Mesodermal cell (in vitro differentiated cells): ENCODE measurements at regions not wholly inside any gene's neighbourhood (a gene's known extent, or its start where the extent isn't known, plus 50 kb on each side); places are given as distances from the start of the nearest gene placed in this dataset.

Experiments
- H3K27ac ChIP-seq: 2 replicates; pipeline ENCODE4 v1.7.0; 2013; ENCODE audit warnings: mild to moderate bottlenecking, low read depth, low read length, moderate library complexity; ENCODE audit not compliant: severe bottlenecking
- H3K36me3 ChIP-seq: 2 replicates; pipeline ENCODE4 v1.7.1; 2013; ENCODE audit warnings: mild to moderate bottlenecking, low read length, moderate library complexity; ENCODE audit not compliant: control insufficient read depth, insufficient read depth
- H3K4me1 ChIP-seq: one replicate; pipeline ENCODE4 v1.7.1; 2013; ENCODE audit warnings: mild to moderate bottlenecking, low read length; ENCODE audit not compliant: insufficient read depth, control insufficient read depth, poor library complexity, severe bottlenecking
- H3K4me3 ChIP-seq: 2 replicates; pipeline ENCODE4 v1.7.0; 2013; ENCODE audit warnings: low read length, control low read depth, mild to moderate bottlenecking; ENCODE audit not compliant: insufficient read depth, poor library complexity, severe bottlenecking; ENCODE audit errors: extremely low read depth
- H3K9me3 ChIP-seq: 2 replicates; pipeline ENCODE4 v1.7.1; 2013; ENCODE audit warnings: mild to moderate bottlenecking, low read length, moderate library complexity; ENCODE audit not compliant: control insufficient read depth
- WGBS, 2 experiments: methylation state at CpG; one replicate each; pipeline ENCODE4 v1.1.5; 2013; ENCODE audit warnings: missing lambda C conversion rate in 2 of 2; ENCODE audit not compliant: insufficient coverage in 2 of 2; 5-methylcytosine and 5-hydroxymethylcytosine counted together

DNA sequence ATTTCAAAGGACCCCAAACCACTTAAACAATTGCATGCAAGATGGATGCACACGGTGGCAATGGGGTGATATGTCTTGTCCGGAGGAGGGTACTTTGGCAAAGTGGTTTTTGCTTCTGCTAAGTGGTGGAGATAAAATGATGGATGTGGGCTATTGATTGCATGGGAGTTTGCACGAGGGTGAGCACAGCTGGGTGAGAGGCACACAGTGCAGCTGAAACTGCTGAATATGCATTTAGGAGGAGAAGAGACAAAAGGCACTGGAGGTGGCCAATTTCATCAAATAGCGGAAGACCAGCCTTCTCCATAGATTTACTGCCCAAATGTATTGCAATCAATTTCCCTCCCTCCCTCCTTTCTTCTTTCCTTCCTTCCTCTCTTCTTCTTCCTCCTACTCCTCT, 414.4 kb upstream of the EEF2KMT start:
- WGBS, 2 experiments, result 65% methylated on average over 4 of the region's 4 CpGs
- Histone ChIP-seq H3K4me3 (no peak overlapping the region), H3K36me3 (no peaks in the 10 kb centered on the region), H3K4me1 (no peaks in the 10 kb centered on the region), H3K9me3 (peaks cover 6% of the 10 kb centered on the region), H3K27ac (no peak overlapping the region)

- Histone ChIP-seq H3K36me3 (no peaks in the 10 kb centered on the region), H3K4me1 (no peaks in the 10 kb centered on the region), H3K4me3 (no peak overlapping the region), H3K9me3 (peaks cover 6% of the 10 kb centered on the region), H3K27ac (no peak overlapping the region)
- WGBS, 2 experiments, result 43 to 70% methylated on average over 3 of the region's 5 CpGs
Observed at GRCh38 chr16:5510819-5511370, 413.3 kb upstream of the EEF2KMT start.

GRCh38 chr16:5509794-5510193, 412.2 kb upstream of the EEF2KMT start:
- 87 to 95% methylated on average over 9 of the region's 9 CpGs for WGBS, 2 experiments
- H3K4me3 ChIP-seq, result no peak overlapping the region
- H3K4me1 ChIP-seq, result no peaks in the 10 kb centered on the region
- H3K27ac ChIP-seq, result no peak overlapping the region
- H3K9me3 ChIP-seq, result peaks cover 1% of the 10 kb centered on the region
- no peaks in the 10 kb centered on the region for H3K36me3 ChIP-seq

GRCh38 chr16:5509336-5509735, 411.7 kb upstream of the EEF2KMT start:
- Histone ChIP-seq H3K36me3 (no peaks in the 10 kb centered on the region), H3K4me3 (no peak overlapping the region), H3K9me3 (no peaks in the 10 kb centered on the region), H3K27ac (no peak overlapping the region), H3K4me1 (no peaks in the 10 kb centered on the region)
- WGBS, 2 experiments, result 89 to 92% methylated on average over 4 to 6 of the region's 7 CpGs

DNA sequence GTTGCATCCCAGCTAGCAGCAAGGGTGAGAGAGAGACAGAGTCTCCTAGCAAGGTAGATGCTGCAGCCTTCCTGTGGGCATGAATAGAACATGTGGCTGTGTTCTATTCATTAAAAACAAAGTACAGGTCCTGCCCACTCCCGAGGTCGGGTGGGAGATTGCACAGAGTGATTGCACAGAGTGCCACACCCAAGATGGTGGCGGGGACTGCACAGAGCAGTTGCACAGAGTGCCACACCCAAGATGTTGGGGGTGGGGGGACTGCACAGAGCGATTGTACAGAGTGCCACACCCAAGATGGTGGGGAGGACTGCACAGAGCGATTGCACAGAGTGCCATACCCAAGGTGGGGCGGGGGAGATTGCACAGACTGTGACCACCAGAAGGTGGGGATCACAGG, 410.8 kb upstream of the EEF2KMT start:
- H3K9me3 ChIP-seq, result no peaks in the 10 kb centered on the region
- no peak overlapping the region for H3K4me3 ChIP-seq
- no peaks in the 10 kb centered on the region for H3K4me1 ChIP-seq
- no peak overlapping the region for H3K27ac ChIP-seq
- no peaks in the 10 kb centered on the region for H3K36me3 ChIP-seq
- WGBS, 2 experiments, result 87 to 88% methylated on average over 5 to 6 of the region's 6 CpGs

DNA sequence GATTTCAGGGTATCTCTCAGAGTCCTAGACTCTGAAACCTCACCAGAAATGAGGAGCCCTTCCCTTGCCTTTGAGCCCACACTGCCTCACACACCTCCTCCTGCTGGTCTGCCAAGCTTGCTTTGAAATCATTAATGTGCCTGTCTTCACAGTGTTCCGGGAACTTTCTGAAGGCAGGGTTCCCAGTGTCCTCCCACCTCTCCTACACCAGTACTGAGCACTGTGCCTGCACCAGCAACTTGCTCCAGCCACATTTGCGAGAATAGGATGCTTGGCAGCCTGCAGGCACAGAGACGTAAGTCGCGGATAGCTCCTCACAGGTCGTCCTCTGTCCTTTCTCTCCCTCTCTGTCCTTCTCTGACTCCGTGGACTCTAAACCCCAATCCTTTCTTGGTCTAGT, 408.4 kb upstream of the EEF2KMT start:
- 84 to 86% methylated on average over 7 of the region's 7 CpGs for WGBS, 2 experiments
- H3K9me3 ChIP-seq, result no peaks in the 10 kb centered on the region
- H3K36me3 ChIP-seq, result no peaks in the 10 kb centered on the region
- no peak overlapping the region for H3K4me3 ChIP-seq
- no peaks in the 10 kb centered on the region for H3K4me1 ChIP-seq
- H3K27ac ChIP-seq, result no peak overlapping the region

DNA sequence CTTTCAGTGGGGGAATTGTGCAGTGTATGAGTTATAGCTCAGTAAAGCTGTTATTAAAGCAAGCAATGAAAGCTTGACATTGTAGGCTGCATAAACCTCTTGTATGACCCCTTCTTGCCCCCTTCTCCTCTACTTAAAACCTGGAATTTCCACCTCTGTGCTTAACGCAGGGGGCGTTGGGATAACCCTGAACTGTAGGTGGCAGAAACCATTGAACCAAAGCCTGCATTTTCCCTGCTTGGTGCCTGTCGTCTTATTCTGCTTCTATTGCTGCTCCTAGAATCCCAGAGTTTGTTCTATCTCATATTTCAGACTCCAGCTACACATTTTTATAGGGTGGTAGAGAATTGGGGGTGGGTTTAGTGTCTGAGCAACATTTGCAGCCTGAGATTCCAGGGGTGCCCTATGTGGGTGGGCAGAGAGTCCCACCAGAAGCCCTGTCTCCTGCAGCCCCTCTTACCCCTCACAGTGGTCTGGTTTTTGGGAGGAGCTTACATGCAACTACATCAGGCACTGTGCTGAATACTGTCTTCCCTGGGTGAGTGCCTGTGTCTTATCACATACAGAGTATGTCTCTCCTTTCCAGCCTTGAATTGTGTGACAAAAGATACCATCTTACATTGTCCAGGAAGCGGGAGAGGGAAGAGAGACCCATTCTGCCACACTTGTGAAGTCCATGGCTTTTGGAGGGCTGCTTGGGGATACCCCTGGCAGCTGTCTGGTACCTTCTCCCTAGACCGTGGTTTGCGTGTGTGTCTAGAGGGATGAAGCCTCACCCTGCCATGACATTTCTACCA, 407.7 kb upstream of the EEF2KMT start:
- WGBS, 2 experiments, result 81 to 84% methylated on average over 4 of the region's 6 CpGs

DNA sequence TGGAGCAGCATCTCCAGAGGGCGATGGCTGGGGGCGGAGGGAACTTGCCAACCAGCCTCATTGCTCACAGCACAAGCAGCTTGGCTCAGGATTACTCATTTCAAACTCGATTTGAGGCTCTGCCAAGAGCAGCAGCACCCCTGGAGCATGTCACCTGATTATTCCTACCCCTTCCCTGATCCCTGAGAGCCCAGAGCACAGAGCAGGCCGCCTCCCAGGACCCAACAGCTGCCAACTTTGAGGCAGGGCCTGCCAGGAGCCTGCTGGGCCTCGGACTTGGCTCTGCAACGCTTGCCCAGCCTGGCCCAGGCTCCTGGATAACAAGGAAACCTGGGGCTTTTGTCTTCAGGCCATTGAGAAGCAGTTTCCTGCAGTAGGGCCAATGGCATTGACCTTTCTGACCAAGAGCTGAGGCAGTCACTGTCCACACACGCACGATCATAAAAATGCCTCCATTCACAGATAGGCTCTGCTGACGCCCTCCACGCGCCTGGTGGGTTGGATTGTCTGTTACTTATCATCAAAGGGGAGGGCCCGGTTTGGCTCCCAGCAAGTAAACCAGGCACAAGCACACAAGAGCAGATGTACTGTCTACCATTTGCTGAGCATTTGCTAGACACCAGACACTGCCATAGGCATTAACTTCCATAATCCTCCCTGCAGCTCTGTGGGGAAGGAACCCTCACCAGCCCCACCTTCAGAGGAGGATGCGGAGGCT, 406.6 kb upstream of the EEF2KMT start:
- no peak overlapping the region for H3K4me3 ChIP-seq
- H3K27ac ChIP-seq, result peak overlapping the region; percentile 45

More for the DNA sequence above, 407.7 kb upstream of the EEF2KMT start:
- no peak overlapping the region for H3K27ac ChIP-seq
- H3K36me3 ChIP-seq, result no peaks in the 10 kb centered on the region
- no peaks in the 10 kb centered on the region for H3K9me3 ChIP-seq
- H3K4me1 ChIP-seq, result no peaks in the 10 kb centered on the region
- H3K4me3 ChIP-seq, result no peak overlapping the region

DNA sequence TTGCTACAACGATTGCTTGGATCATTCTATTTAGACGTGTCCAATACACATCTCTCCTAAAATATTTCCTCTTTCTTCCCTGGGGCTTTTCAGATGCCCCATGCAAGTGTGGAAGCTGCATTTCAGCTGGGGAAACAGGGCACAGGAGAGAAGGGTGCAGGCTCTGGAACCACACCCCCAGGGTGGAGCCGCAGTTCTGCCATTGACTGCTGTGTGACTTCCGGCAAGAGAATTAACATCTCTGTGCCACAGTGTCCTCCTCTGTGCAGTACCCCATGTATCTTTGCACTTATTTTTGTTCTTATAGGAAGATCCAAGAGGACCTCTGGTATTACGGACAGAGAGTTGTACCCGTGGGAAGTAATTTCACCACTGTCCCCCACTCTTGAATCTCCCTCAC, 405.3 kb upstream of the EEF2KMT start:
- Histone ChIP-seq H3K4me1 (no peaks in the 10 kb centered on the region), H3K36me3 (no peaks in the 10 kb centered on the region), H3K9me3 (no peaks in the 10 kb centered on the region), H3K4me3 (no peak overlapping the region), H3K27ac (no peak overlapping the region)
- 70 to 88% methylated on average over 2 to 3 of the region's 6 CpGs for WGBS, 2 experiments

More for the DNA sequence above, 406.6 kb upstream of the EEF2KMT start:
- Histone ChIP-seq H3K36me3 (no peaks in the 10 kb centered on the region), H3K4me1 (no peaks in the 10 kb centered on the region), H3K9me3 (no peaks in the 10 kb centered on the region)
- WGBS, 2 experiments, result 85 to 90% methylated on average over 11 to 12 of the region's 13 CpGs

GRCh38 chr16:5502467-5502869, 404.9 kb upstream of the EEF2KMT start:
- Histone ChIP-seq H3K4me3 (no peak overlapping the region), H3K27ac (no peak overlapping the region), H3K4me1 (no peaks in the 10 kb centered on the region), H3K36me3 (no peaks in the 10 kb centered on the region), H3K9me3 (no peaks in the 10 kb centered on the region)
- 57 to 93% methylated on average over 4 to 6 of the region's 7 CpGs for WGBS, 2 experiments

- WGBS, 2 experiments, result 63 to 100% methylated on average over 2 of the region's 3 CpGs
- no peaks in the 10 kb centered on the region for H3K4me1 ChIP-seq
- H3K27ac ChIP-seq, result no peak overlapping the region
- no peaks in the 10 kb centered on the region for H3K9me3 ChIP-seq
- H3K4me3 ChIP-seq, result no peak overlapping the region
- no peaks in the 10 kb centered on the region for H3K36me3 ChIP-seq
Observed at GRCh38 chr16:5500526-5500925, 402.9 kb upstream of the EEF2KMT start.
